SK-N-SH treated with all-trans-retinoic acid at 6 μM for 48 hours (cell line): ENCODE measurements at regions not wholly inside any gene's neighbourhood (a gene's known extent, or its start where the extent isn't known, plus 50 kb on each side); places are given as distances from the start of the nearest gene placed in this dataset.

Experiments used
- ARNTL ChIP-seq: fragments of 450-650 bp; formaldehyde crosslinking; IDR thresholded peaks from 2 replicates; pipeline ENCODE4 v1.5.0; 2020; ENCODE audit warnings: low read depth, mild to moderate bottlenecking, moderate library complexity, borderline replicate concordance
- CREB5 ChIP-seq: fragments of 250-450 bp; sonication (Bioruptor Pico); IDR thresholded peaks from 2 replicates; pipeline ENCODE4 v1.5.1; 2020; ENCODE audit warnings: low read depth, mild to moderate bottlenecking, moderate library complexity
- CSRNP3 ChIP-seq: fragments of 250-450 bp; sonication (Bioruptor Pico); IDR thresholded peaks from 2 replicates; pipeline ENCODE4 v1.5.1; 2021; ENCODE audit warnings: mild to moderate bottlenecking, moderate library complexity
- ESRRG ChIP-seq: fragments of 250-450 bp; sonication (Bioruptor Pico); IDR thresholded peaks from 2 replicates; pipeline ENCODE4 v1.6.1; 2021; ENCODE audit warnings: mild to moderate bottlenecking
- PATZ1 ChIP-seq: fragments of 250-450 bp; sonication (Bioruptor Pico); IDR thresholded peaks from 2 replicates; pipeline ENCODE4 v1.8.0; 2020; ENCODE audit warnings: mild to moderate bottlenecking, moderate library complexity, borderline replicate concordance
- RARB ChIP-seq: fragments of 250-450 bp; sonication (Bioruptor Pico); IDR thresholded peaks from 2 replicates; pipeline ENCODE4 v1.8.0; 2021; ENCODE audit warnings: mild to moderate bottlenecking, moderate library complexity
- SNAI2 ChIP-seq: fragments of 250-450 bp; sonication (Bioruptor Pico); IDR thresholded peaks from 2 replicates; pipeline ENCODE4 v1.5.0; 2020; ENCODE audit warnings: mild to moderate bottlenecking, moderate library complexity
- ZC3H10 ChIP-seq: fragments of 250-450 bp; sonication (Bioruptor Pico); IDR thresholded peaks from 2 replicates; pipeline ENCODE4 v1.5.1; 2021; ENCODE audit warnings: mild to moderate bottlenecking, moderate library complexity
- ZFP3 ChIP-seq: fragments of 250-450 bp; sonication (Bioruptor Pico); IDR thresholded peaks from 2 replicates; pipeline ENCODE4 v1.5.0; 2020; ENCODE audit warnings: mild to moderate bottlenecking, moderate library complexity
- ZNF8 ChIP-seq: fragments of 450-650 bp; formaldehyde crosslinking; IDR thresholded peaks from 2 replicates; pipeline ENCODE4 v1.5.0; 2020; ENCODE audit warnings: mild to moderate bottlenecking, moderate library complexity

- TF ChIP-seq ARNTL (CRISPR knock-in tag): no peak
- no peak for TF ChIP-seq RARB (CRISPR knock-in tag)
- no peak for TF ChIP-seq PATZ1 (CRISPR knock-in tag)
- no peak for TF ChIP-seq ZC3H10 (CRISPR knock-in tag)
- TF ChIP-seq ESRRG: no peak
- no peak for TF ChIP-seq ZNF8 (CRISPR knock-in tag)
- no peak for TF ChIP-seq CSRNP3 (CRISPR knock-in tag)
- no peak for TF ChIP-seq CREB5 (CRISPR knock-in tag)
- TF ChIP-seq SNAI2 (CRISPR knock-in tag): no peak
- TF ChIP-seq ZFP3 (CRISPR knock-in tag): no peak
These were observed 116.1 kb downstream of the PABPC4L start for GRCh38 chr4:134085496-134085895.
